ENCODE measurements at regions not wholly inside any gene's neighbourhood (a gene's known extent, or its start where the extent isn't known, plus 50 kb on each side); places are given as distances from the start of the nearest gene placed in this dataset.

DNA sequence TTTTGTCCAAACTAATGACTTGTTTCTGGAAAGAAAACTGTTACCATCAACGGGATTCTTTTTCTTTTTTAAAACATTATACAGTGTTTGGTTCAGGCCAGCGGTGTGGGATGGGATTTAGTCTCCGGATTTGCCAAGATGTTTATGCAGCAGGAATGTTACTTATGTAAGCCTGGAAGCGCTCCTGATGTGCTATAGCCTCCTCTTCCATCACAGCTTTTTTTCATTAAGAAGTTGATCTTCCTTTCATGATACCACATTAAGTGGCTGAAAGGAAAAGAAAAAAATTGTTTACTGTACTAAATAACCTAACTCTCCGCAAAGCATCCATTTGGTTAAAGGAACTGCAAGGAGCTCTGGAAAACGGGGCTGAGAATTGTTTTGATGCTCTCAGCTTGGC, 120.5 kb upstream of the ALDH1A3 start:
- TF ChIP-seq EP300 (IDR thresholded peaks at IDR 0.05) = no peak
- no peak for TF ChIP-seq POLR2A (IDR thresholded peaks at IDR 0.05)
- TF ChIP-seq, protein P1, sequence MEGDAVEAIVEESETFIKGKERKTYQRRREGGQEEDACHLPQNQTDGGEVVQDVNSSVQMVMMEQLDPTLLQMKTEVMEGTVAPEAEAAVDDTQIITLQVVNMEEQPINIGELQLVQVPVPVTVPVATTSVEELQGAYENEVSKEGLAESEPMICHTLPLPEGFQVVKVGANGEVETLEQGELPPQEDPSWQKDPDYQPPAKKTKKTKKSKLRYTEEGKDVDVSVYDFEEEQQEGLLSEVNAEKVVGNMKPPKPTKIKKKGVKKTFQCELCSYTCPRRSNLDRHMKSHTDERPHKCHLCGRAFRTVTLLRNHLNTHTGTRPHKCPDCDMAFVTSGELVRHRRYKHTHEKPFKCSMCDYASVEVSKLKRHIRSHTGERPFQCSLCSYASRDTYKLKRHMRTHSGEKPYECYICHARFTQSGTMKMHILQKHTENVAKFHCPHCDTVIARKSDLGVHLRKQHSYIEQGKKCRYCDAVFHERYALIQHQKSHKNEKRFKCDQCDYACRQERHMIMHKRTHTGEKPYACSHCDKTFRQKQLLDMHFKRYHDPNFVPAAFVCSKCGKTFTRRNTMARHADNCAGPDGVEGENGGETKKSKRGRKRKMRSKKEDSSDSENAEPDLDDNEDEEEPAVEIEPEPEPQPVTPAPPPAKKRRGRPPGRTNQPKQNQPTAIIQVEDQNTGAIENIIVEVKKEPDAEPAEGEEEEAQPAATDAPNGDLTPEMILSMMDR (IDR thresholded peaks at IDR 0.05) = no peak
- TF ChIP-seq POLR2AphosphoS5 (IDR thresholded peaks at IDR 0.05) = no peak

All from stomach (tissue), 4 donors.